LNCAP (cell line): ENCODE measurements at regions not wholly inside any gene's neighbourhood (a gene's known extent, or its start where the extent isn't known, plus 50 kb on each side); places are given as distances from the start of the nearest gene placed in this dataset.

Experiments used
- TF ChIP-seq, protein P1 (sequence below): fragments of 450-650 bp; IDR thresholded peaks from 2 replicates; pipeline ENCODE4 v1.5.1; 2017; ENCODE audit warnings: mild to moderate bottlenecking

DNA sequence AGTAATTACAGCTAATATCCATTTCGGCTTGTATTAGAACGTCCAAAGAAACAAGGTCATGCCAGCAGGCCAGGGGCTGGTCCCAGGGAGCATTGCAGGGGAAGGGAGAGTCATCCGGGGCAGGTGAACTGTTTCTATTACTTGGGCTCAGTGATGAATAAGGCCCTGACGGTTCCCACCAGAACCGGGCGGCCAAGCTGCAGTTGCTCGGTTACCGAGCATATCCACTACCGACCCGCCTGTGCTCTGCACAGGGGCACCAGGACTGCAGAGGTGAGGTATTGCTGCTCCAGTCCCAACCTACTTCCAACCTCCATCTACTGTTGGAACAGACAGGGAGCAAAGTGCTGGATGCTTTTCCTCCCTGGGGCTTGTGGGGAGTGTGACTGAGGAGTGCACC lies 295.5 kb downstream of the MAF start:
- TF ChIP-seq, protein P1, sequence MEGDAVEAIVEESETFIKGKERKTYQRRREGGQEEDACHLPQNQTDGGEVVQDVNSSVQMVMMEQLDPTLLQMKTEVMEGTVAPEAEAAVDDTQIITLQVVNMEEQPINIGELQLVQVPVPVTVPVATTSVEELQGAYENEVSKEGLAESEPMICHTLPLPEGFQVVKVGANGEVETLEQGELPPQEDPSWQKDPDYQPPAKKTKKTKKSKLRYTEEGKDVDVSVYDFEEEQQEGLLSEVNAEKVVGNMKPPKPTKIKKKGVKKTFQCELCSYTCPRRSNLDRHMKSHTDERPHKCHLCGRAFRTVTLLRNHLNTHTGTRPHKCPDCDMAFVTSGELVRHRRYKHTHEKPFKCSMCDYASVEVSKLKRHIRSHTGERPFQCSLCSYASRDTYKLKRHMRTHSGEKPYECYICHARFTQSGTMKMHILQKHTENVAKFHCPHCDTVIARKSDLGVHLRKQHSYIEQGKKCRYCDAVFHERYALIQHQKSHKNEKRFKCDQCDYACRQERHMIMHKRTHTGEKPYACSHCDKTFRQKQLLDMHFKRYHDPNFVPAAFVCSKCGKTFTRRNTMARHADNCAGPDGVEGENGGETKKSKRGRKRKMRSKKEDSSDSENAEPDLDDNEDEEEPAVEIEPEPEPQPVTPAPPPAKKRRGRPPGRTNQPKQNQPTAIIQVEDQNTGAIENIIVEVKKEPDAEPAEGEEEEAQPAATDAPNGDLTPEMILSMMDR: no peak

GRCh38 chr16:79303959-79304387 lies 296.6 kb downstream of the MAF start:
- TF ChIP-seq, protein P1: no peak

DNA sequence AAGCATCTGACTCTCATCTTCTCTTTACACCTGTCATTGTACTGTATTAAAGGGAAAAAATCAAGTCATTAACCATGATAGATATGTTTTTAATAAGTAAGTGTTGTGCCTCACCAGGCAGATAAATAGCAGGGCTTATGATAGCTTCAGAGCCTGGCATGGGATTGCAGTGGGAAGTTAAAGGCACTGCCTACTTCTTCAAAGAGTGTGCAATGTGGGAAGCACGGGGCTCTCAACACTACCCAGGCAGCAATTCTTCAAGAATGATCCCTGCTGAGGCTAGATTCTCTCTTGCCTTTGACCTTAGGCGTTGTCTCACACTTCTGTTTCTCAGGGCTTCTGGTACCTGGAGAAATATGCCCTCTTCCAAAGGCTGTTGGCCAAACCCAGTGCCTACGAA lies 297.3 kb downstream of the MAF start:
- TF ChIP-seq, protein P1: no peak

DNA sequence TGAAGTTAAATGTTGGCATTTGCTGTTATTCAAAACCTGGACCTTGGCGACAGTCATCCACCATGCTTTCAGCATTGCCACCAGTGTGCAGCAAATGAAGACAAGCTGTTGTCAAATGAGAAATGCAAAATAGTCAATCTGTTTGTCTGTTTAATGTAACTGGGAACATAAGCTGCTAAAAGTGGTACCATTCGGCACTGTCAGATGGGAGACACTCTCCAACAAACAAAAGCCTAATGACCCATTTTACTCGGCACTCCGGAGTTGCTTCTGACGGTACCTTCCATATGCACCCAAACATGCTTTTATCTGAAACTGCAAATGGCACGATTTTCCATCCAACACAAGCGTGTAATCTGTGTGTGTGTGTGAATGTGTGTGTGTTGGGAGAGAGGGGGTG lies 297.8 kb downstream of the MAF start:
- TF ChIP-seq, protein P1: no peak

DNA sequence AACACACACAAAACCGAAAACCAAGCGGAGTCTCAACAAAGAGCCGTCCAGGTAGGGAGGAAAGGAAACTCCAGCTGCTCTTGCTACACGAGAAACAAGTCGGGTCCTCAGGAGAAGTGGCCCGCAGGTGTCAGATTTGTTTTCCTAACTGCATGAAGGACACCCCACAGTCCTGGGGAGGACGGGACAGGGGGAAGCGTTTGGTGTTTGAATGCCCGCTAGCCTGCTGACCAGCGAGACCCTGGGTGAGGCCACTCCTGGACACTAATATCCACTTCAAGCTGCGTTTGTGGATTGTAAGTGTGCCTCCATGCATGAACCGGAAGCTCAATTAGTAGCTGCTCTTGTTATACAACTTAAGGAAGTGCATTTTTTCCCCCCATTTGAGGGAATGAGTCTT lies 299.5 kb downstream of the MAF start:
- TF ChIP-seq, protein P1: no peak

DNA sequence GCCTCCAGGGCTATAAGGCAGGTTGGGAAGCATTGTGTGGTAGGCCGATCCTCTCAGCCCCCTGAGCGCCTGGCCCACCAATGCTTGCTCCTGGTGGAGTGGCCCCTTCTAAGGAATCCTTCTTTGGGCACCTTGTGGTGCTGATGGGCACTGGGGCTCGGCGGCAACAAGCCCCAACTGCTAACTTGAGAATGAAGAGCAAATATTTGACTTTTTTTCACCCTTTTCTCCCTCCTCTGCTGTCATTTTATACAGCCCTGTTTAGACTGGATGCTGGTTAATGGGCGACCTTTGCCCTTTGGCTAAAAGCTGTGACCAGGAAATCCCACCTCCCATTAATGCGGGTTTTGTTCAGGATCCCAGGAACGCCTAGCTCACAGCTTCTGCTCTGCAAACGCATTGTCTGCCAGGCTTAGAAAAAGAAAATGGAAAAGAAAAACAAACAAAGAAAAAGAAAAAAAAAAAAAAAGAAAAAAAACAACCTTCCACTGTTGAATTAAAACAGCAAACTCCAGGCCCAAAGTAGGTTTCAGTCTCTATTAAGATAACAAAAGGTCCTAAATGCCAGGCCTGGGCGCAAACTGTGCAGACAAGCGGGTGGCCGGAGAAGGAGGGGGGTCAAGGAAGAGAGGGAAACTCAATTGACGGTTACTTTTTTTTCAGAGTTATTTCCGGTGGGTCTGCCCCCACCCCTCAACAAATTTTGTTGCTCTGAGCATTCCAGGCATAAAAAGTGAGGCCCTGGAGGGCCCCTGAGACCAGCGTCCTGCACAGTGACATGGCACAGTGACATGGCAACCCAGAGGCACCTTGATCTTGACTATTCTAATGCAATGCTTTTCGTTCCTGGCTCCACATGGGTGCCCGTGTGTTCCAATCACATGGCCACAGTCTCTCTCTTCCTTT lies 301.4 kb downstream of the MAF start:
- TF ChIP-seq, protein P1: no peak

GRCh38 chr16:79298476-79298875 lies 302.1 kb downstream of the MAF start:
- TF ChIP-seq, protein P1: no peak
